Muscle of leg (tissue), 3 donors: ENCODE measurements at regions not wholly inside any gene's neighbourhood (a gene's known extent, or its start where the extent isn't known, plus 50 kb on each side); places are given as distances from the start of the nearest gene placed in this dataset.

Source experiments
- DNase-seq: peaks from one replicate; pipeline ENCODE4 v3.0.0; 2013
- H3K27ac ChIP-seq: one replicate; pipeline ENCODE4 v1.5.1; 2013; ENCODE audit warnings: mild to moderate bottlenecking, low read length, control low read depth
- H3K27me3 ChIP-seq: one replicate; pipeline ENCODE4 v1.6.1; 2013; ENCODE audit warnings: low read length; ENCODE audit not compliant: control insufficient read depth, insufficient read depth
- H3K36me3 ChIP-seq: one replicate; pipeline ENCODE4 v1.6.1; 2013; ENCODE audit warnings: low read length; ENCODE audit not compliant: control insufficient read depth, insufficient read depth
- H3K4me1 ChIP-seq: one replicate; pipeline ENCODE4 v1.6.1; 2013; ENCODE audit warnings: low read length; ENCODE audit not compliant: control insufficient read depth, insufficient read depth
- H3K4me3 ChIP-seq: one replicate; pipeline ENCODE4 v1.5.1; 2013; ENCODE audit warnings: low read length, control low read depth
- H3K9me3 ChIP-seq: replicated peaks from 2 replicates; pipeline ENCODE4 v1.6.1; 2013; ENCODE audit warnings: low read depth, low read length; ENCODE audit not compliant: control insufficient read depth
- WGBS: methylation state at CpG from one replicate; pipeline ENCODE4 v1.1.5; 2013; ENCODE audit warnings: missing lambda C conversion rate; ENCODE audit not compliant: insufficient coverage; 5-methylcytosine and 5-hydroxymethylcytosine counted together

DNA sequence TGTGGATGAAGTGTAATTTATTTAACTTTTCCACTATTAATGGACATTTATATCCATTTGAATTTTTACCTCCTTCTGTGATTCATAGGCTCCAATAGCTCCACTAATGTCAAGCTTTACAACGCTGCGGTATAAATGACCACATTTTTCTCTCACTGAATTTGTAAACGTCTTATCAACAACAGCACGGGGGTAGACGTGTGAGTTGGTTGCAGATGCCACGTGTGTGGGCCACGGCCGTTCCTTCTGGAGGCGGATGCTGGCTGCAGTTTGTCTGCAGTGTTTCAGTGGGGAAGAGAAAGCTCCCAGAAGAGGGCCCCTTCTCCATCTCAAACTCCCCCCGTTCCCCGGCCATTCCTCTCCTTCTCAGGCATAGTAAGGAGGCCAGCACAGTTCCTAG, 68.2 kb upstream of the XYLT1 start:
- Histone ChIP-seq H3K27ac (no peak overlapping the region), H3K27me3 (no peaks in the 10 kb centered on the region), H3K4me3 (no peak overlapping the region), H3K9me3 (no peaks in the 10 kb centered on the region), H3K36me3 (no peaks in the 10 kb centered on the region), H3K4me1 (no peaks in the 10 kb centered on the region)
- DNase-seq = no peak
- 49% methylated on average over 3 of the region's 11 CpGs for WGBS

DNA sequence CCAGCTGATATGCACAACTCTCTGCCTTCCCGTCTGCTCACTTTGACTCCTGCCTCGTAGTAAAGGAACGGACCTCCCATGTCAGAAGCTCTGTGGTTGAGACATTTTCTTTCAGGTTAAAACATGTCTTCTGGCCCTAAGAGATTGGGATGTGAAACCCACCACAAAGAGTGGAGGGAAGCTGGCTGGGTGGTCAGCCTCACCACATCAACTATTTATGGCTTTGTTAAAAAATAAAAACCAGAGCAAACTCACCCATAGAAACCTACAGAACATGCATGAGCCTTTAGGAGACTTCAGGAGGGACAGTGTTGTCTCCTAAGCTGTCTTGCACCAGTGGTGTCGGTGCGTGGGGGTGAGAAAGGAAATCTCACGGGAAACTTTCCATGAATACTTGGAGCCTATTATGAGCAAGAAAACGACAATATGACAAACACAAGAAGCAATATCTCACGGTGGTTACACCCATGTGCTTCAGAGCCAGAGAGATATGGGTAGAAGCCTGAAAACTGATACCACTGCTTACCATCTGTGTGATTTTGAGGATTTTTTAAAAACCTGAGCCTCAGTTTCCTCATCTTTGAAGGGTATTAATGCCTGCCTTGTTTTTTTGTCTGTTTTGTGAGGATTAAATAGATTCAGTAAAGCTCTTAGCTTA, 61.7 kb upstream of the XYLT1 start:
- Histone ChIP-seq H3K36me3 (no peaks in the 10 kb centered on the region), H3K4me1 (no peaks in the 10 kb centered on the region), H3K9me3 (no peaks in the 10 kb centered on the region), H3K27me3 (peaks cover 4% of the 10 kb centered on the region), H3K27ac (no peak overlapping the region), H3K4me3 (no peak overlapping the region)
- no peak for DNase-seq
- WGBS = no CpG with 5 or more reads among the region's 8 CpGs

DNA sequence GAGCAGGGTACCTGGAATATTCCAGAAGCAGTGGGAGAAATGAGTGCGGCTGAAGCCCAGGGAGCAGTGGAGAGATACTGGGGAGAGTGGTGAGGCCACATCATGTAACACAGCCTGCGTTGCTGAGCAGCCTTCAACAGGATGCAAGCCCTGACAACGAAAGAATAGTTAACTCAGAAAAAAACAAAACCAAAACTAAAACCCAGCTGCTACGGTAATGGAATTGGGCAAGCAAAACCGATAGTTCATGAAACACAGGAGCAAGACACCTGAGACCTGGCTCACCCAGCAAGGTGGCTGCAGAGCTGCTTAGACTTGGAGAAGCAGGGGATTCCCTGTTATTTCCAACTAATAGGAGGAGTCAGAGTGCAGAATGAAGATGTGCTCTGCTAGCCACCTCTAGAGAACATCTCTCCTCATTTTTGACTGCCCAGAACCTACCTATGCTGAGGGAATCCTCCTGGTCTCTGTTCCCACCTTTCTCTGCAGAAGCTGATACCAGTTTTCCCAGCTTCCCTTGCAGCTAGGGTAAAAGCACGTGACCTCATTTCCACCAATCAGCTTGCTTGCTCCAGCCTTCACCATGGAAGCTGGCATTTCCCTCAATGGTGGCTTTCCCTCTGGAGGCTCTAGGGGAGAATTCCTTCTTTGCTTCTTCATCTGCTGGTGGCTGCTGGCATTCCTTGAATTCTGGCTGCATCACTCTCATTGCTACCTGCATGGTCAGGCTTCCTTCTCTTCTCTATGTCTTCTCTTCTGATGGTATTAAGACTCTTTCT, 59.4 kb upstream of the XYLT1 start:
- Histone ChIP-seq H3K27me3 (peaks cover 4% of the 10 kb centered on the region), H3K27ac (no peak overlapping the region), H3K36me3 (no peaks in the 10 kb centered on the region), H3K9me3 (no peaks in the 10 kb centered on the region), H3K4me1 (no peaks in the 10 kb centered on the region), H3K4me3 (no peak overlapping the region)
- WGBS = 76% methylated on average over 5 of the region's 6 CpGs
- no peak for DNase-seq

DNA sequence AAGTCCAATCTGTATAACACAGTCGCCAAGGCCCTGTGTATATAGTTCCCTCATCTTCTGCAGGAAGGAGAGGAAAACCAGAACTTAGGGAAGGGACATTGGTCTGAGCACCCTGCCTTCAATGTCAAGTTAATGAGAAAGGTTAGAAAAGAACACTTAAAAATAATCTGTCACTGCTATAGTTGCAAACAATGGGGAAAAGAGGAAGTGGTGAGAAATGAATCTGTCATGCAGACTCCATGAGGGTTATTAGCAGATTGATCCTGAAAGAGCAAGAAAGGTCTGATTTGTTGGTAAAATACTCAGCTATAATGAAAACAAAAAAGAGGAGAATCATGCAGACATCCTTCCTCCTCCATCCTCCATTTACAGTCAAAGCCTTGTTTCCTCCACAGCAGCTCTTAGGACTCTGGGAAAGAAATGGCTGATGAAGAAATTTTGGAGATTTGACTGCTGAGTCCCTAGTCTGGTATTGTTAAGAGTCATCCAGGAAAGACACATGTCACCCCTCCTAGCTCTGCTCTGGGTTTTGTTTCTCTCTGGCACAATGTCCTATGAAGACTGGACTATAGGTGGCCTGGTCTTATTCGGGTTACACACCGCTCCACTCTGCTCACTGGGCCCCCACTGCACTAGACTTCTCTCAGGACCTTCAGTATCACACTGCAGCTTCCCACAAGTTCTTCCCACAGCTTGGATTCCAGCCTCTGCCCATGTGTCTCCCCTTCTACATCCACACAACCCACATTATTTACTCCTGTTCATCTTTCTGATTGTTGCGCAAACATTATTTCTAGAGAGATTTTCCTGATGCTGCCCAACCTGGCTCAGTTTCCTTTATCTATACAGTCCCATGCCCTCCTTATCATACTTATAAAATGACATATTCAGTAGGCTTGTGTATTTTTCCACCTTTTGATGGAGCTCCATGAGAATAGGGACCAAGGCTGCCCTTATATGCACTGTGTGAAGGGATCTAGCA, 56.5 kb upstream of the XYLT1 start:
- WGBS = 100% methylated on average over 1 of the region's 4 CpGs

DNA sequence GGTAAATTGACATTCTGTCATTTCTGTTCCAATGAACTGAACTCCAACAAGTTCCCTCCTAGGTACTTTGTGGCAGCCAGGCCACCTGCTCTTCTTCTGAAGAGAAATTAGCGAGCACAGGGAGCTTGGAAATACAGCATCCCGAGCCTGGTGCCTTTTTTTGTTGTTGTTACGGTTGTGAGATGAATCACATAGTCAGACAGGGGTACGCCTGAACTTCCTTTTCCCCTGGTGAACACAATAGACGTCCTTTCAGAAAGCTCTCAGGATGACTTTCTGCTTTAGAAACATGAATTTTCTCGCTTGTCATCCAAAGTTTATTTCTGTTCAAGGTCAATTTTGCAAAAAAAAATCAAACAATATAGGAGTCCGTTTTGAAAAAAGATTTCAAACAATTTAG, 53.9 kb upstream of the XYLT1 start:
- no peak for DNase-seq
- H3K4me1 ChIP-seq = no peaks in the 10 kb centered on the region
- 100% methylated on average over 1 of the region's 7 CpGs for WGBS

More for the DNA sequence above, 56.5 kb upstream of the XYLT1 start:
- DNase-seq = no peak
- H3K9me3 ChIP-seq = no peaks in the 10 kb centered on the region
- H3K4me1 ChIP-seq = no peaks in the 10 kb centered on the region
- no peak overlapping the region for H3K4me3 ChIP-seq
- no peak overlapping the region for H3K27ac ChIP-seq
- H3K36me3 ChIP-seq = no peaks in the 10 kb centered on the region
- peaks cover 4% of the 10 kb centered on the region for H3K27me3 ChIP-seq

DNA sequence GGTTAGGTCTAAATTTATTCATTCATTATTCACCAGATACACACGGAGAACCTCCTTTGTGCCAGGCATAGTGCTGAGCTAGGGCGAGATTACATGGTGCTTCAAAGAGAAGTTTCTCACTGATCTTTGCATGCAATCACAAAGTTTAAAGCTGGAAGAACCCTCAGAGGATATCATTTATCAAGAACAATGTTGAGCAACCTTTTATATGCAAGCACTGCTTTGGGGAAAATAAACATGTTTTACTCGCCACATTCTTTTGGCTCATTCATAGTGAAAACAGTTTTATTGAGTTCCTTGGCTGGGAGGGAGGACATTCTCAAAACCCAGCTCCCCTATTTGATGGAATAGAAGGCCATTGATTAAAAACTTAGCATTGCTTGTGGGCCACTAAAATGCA, 49.8 kb upstream of the XYLT1 start:
- no peaks in the 10 kb centered on the region for H3K9me3 ChIP-seq
- peaks cover 2% of the 10 kb centered on the region for H3K27me3 ChIP-seq
- H3K4me1 ChIP-seq = no peaks in the 10 kb centered on the region
- WGBS = 36% methylated on average over 2 of the region's 3 CpGs
- no peak overlapping the region for H3K4me3 ChIP-seq
- no peaks in the 10 kb centered on the region for H3K36me3 ChIP-seq
- DNase-seq = no peak
- no peak overlapping the region for H3K27ac ChIP-seq

More for the DNA sequence above, 53.9 kb upstream of the XYLT1 start:
- peaks cover 2% of the 10 kb centered on the region for H3K27me3 ChIP-seq
- no peaks in the 10 kb centered on the region for H3K36me3 ChIP-seq
- no peaks in the 10 kb centered on the region for H3K9me3 ChIP-seq
- no peak overlapping the region for H3K4me3 ChIP-seq
- no peak overlapping the region for H3K27ac ChIP-seq
